ENCODE measurements at regions not wholly inside any gene's neighbourhood (a gene's known extent, or its start where the extent isn't known, plus 50 kb on each side); places are given as distances from the start of the nearest gene placed in this dataset.

DNA sequence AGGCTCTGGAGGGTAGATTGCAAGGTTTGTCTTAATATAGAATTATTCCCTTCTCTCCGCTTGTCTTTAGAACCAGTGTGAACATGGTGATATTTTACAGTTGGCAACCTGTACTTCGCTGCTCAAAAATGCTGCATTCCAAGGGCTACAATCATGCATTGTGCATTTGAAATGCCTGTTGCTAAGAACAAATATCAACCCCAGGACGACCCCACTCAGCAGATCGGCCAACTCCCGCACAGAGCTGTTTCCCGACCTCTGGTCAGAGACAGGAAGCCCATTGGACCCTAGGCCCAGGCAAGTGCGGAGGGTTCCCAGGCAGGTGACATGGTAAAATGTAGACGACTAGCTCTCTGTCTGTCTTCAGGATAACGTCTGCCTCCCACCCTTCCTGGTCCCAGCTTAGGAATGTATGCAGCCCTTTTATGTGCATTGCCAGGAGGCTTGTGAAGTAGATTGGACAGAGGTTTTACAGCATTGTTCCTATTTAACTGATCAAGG lies 263.5 kb downstream of the FOXO1 start:
- no peak for DNase-seq (ENCODE audit: low spot score)
- no peak for TF ChIP-seq EZH2phosphoT487 (IDR thresholded peaks at IDR 0.05; ENCODE audit: borderline replicate concordance, low read depth, low read length)
- TF ChIP-seq, protein P1, sequence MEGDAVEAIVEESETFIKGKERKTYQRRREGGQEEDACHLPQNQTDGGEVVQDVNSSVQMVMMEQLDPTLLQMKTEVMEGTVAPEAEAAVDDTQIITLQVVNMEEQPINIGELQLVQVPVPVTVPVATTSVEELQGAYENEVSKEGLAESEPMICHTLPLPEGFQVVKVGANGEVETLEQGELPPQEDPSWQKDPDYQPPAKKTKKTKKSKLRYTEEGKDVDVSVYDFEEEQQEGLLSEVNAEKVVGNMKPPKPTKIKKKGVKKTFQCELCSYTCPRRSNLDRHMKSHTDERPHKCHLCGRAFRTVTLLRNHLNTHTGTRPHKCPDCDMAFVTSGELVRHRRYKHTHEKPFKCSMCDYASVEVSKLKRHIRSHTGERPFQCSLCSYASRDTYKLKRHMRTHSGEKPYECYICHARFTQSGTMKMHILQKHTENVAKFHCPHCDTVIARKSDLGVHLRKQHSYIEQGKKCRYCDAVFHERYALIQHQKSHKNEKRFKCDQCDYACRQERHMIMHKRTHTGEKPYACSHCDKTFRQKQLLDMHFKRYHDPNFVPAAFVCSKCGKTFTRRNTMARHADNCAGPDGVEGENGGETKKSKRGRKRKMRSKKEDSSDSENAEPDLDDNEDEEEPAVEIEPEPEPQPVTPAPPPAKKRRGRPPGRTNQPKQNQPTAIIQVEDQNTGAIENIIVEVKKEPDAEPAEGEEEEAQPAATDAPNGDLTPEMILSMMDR (conservative IDR thresholded peaks at IDR 0.05; ENCODE audit: low read length), result no peak
- CTCF ChIA-PET (ENCODE audit: unreplicated experiment), result no interaction called here
- Histone ChIP-seq H3K79me2 (ENCODE audit: insufficient read depth, low read depth, low read length) (no peaks in the 10 kb centered on the region), H3K4me3 (ENCODE audit: low read depth, low read length, poor library complexity, severe bottlenecking) (no peak overlapping the region), H3K4me1 (ENCODE audit: insufficient read depth, low read length, poor library complexity, severe bottlenecking) (peaks cover 16% of the 10 kb centered on the region), H3K4me2 (ENCODE audit: low read length) (peak overlapping the region; percentile 53), H3K9me2 (ENCODE audit: insufficient read depth, low read length) (no peaks in the 10 kb centered on the region), H2AFZ (ENCODE audit: low read length) (no peak overlapping the region), H3K27ac (ENCODE audit: low read depth, low read length, poor library complexity, severe bottlenecking) (no peak overlapping the region), H3K9me3 (ENCODE audit: low read length) (no peaks in the 10 kb centered on the region), H3K36me3 (ENCODE audit: insufficient read depth, low read length) (no peaks in the 10 kb centered on the region), H4K20me1 (ENCODE audit: insufficient read depth, low read length) (no peaks in the 10 kb centered on the region)
- no TSS peak for BruUV-seq (replicated peaks)
- intact Hi-C loops (cut with micrococcal nuclease; ENCODE audit: unreplicated experiment), result no loop called here
- POLR2A ChIA-PET, result no interaction called here

DNA sequence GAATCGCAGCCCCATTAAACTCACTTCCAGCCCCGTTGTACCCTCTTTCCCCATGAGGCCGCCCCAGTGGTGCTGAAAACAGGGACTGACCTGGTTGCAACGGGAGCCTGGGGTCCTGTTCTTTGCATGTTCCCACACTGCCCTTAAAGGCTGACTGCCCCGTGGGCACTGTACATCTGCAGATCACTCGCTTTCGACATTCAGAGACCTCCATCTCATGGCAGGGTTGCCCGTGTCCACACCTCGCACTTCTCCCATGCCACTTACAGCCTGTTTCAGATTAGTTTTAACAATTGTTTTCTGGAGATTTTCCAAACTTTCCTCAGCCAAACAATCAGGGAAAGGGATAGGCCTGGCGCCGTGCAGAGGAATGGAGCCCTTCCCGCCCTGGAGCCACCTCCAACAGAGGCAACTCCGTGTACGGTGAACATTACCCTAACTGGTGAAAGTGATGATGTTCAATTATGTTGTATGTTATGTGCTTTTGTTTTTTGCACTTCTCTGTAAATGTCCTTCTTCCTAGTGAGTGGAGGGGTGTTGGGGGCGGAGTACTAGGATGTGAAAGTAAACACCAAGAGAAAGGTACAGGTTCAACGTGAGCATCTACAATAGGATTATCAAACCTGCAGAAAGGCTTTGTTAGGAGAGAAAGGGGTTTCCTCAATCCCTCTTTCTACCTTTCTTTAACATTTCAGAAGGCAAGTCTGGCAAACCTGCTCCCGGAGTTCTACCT lies 262.8 kb downstream of the FOXO1 start:
- ChIA-PET POLR2A (no interaction called here), CTCF (ENCODE audit: unreplicated experiment) (no interaction called here)
- Histone ChIP-seq H3K4me3 (ENCODE audit: low read depth, low read length, poor library complexity, severe bottlenecking) (no peak overlapping the region), H3K36me3 (ENCODE audit: insufficient read depth, low read length) (no peaks in the 10 kb centered on the region), H4K20me1 (ENCODE audit: insufficient read depth, low read length) (no peaks in the 10 kb centered on the region), H3K9me2 (ENCODE audit: insufficient read depth, low read length) (no peaks in the 10 kb centered on the region), H3K27ac (ENCODE audit: low read depth, low read length, poor library complexity, severe bottlenecking) (no peak overlapping the region), H3K79me2 (ENCODE audit: insufficient read depth, low read depth, low read length) (no peaks in the 10 kb centered on the region), H3K9me3 (ENCODE audit: low read length) (no peaks in the 10 kb centered on the region), H3K4me2 (ENCODE audit: low read length) (no peak overlapping the region), H3K4me1 (ENCODE audit: insufficient read depth, low read length, poor library complexity, severe bottlenecking) (peaks cover 16% of the 10 kb centered on the region), H2AFZ (ENCODE audit: low read length) (no peak overlapping the region)
- intact Hi-C loops (cut with micrococcal nuclease; ENCODE audit: unreplicated experiment), result no loop called here
- no TSS peak for BruUV-seq (replicated peaks)
- TF ChIP-seq EZH2phosphoT487 (IDR thresholded peaks at IDR 0.05; ENCODE audit: borderline replicate concordance, low read depth, low read length), result no peak
- TF ChIP-seq, protein P1 (conservative IDR thresholded peaks at IDR 0.05; ENCODE audit: low read length), result no peak
- DNase-seq (ENCODE audit: low spot score), result no peak

DNA sequence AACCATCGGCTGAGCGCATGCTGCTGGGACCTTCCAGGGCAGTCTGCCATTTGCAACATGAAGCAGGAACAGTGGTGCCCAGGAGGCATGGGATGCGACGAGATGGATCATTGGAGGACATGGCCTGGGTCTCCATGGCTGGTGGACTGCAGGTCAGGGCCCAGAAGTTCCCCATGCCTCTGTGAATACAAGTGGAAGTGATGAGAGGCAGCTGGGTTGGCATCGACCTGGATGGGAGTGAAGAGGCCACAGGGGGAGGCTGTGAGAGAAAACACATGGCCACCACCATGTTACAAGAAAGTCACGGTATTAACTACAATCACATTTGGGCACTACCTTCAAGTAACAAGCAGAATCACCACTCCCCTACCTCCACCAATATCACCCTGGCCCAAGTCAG lies 262.0 kb downstream of the FOXO1 start:
- peaks cover 16% of the 10 kb centered on the region for H3K4me1 ChIP-seq (ENCODE audit: insufficient read depth, low read length, poor library complexity, severe bottlenecking)
- TF ChIP-seq EZH2phosphoT487 (IDR thresholded peaks at IDR 0.05; ENCODE audit: borderline replicate concordance, low read depth, low read length), result no peak
- TF ChIP-seq, protein P1 (conservative IDR thresholded peaks at IDR 0.05; ENCODE audit: low read length), result no peak
- no peaks in the 10 kb centered on the region for H3K79me2 ChIP-seq (ENCODE audit: insufficient read depth, low read depth, low read length)
- ChIA-PET CTCF (ENCODE audit: unreplicated experiment) (no interaction called here), POLR2A (no interaction called here)
- intact Hi-C loops (cut with micrococcal nuclease; ENCODE audit: unreplicated experiment), result no loop called here
- H3K4me3 ChIP-seq (ENCODE audit: low read depth, low read length, poor library complexity, severe bottlenecking), result no peak overlapping the region
- H3K9me3 ChIP-seq (ENCODE audit: low read length), result no peaks in the 10 kb centered on the region
- no TSS peak for BruUV-seq (replicated peaks)
- no peaks in the 10 kb centered on the region for H3K9me2 ChIP-seq (ENCODE audit: insufficient read depth, low read length)
- H3K4me2 ChIP-seq (ENCODE audit: low read length), result no peak overlapping the region
- no peaks in the 10 kb centered on the region for H3K36me3 ChIP-seq (ENCODE audit: insufficient read depth, low read length)
- no peak overlapping the region for H2AFZ ChIP-seq (ENCODE audit: low read length)
- no peaks in the 10 kb centered on the region for H4K20me1 ChIP-seq (ENCODE audit: insufficient read depth, low read length)
- no peak overlapping the region for H3K27ac ChIP-seq (ENCODE audit: low read depth, low read length, poor library complexity, severe bottlenecking)
- DNase-seq (ENCODE audit: low spot score), result no peak
